GM19397 (cell line): ENCODE measurements at regions not wholly inside any gene's neighbourhood (a gene's known extent, or its start where the extent isn't known, plus 50 kb on each side); places are given as distances from the start of the nearest gene placed in this dataset.
"Not testable (repeated sequence)": the region's sequence is repeated elsewhere in the genome, so short reads cannot be mapped to it uniquely, and the experiment has no call there.

Source experiments
- ATAC-seq: cut with Tn5 transposase; IDR thresholded peaks from one replicate; pipeline ENCODE4 v1.9.1; 2021; ENCODE audit warnings: mild to moderate bottlenecking, moderate library complexity; ENCODE audit not compliant: unreplicated experiment

GRCh38 chr18:30469091-30469490, 573.5 kb downstream of the DSC3 start:
- no peak for ATAC-seq

GRCh38 chr18:30465096-30465495, 577.4 kb downstream of the DSC3 start:
- ATAC-seq = no peak

- ATAC-seq = no peak
These were observed 585.4 kb downstream of the DSC3 start for GRCh38 chr18:30457156-30457555.

GRCh38 chr18:30455741-30456140, 586.8 kb downstream of the DSC3 start:
- ATAC-seq = no peak

DNA sequence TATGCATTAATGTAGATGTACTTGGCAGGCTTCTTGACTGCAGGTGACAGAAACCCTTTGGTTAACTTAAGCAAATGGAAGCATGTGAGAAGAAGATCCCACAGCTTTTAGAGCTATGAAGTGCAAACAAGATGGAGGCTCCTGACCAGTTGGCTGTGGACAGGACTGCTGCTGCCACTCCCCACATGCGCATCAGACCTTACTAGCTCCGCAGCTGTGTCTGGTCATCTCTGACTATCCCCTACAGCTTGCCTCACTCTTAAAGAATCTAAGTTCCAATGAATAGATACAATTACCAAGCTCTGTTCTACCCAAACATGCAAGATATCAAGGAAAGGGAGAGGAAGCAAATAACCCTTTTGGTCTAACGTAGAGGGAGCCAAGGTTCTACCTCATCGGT, 587.6 kb downstream of the DSC3 start:
- ATAC-seq = no peak

GRCh38 chr18:30451981-30452380, 590.6 kb downstream of the DSC3 start:
- ATAC-seq = no peak

DNA sequence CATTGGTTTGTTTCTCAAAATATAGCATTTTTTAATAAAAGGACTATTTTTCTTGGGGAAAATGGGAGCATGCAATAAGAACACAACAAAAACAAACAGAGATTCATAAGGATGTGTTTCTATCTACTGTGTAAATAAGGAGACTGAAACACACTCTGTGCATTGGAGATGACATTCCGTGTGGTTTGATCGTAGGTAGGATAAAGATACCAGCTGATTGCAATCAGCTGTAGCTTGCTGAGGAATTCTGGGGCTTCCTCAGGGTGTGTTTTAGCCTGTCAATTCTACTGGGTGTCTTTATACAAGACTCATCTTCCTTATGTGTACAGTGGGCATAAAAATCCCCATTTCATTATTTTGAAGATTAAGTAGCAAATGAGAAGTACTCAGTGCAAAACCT, 591.6 kb downstream of the DSC3 start:
- no peak for ATAC-seq

DNA sequence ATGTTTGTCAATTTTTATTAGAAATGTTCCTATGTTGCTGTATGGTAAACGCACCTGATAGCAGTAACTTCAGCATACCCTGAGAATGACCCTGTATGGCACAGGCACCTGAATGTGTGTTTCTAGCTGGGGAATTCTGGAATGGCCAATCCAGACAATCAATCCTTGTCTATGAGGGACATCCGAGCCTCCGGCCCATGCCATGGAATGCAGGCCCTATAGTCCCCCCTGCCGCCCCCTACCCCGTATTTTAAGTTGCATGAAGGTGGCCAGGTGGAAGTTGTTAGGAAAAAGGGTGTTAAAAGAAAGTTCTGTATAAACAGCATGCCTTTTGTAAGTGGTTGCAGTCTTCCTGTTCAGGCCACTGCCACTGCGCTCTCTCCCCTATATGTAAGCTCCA, 595.9 kb downstream of the DSC3 start:
- no peak for ATAC-seq

DNA sequence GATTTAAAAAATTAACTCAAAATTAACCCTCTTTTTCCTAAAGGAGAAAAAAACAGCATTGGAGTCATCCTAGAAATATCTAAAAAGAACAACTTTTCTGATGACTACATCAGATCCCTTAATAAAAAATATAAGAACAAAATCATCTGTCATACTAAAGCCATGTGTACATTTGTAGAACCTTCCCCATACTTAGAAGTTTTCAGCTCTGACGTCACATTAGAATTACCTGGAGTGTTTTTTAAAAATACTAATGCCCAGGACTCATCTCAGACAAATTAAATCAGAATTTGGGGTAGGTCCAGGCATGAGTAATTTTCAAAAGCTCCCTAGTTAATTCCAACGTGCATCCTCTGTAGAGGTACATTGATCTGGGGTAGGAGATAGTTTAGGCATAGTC, 598.0 kb downstream of the DSC3 start:
- no peak for ATAC-seq

DNA sequence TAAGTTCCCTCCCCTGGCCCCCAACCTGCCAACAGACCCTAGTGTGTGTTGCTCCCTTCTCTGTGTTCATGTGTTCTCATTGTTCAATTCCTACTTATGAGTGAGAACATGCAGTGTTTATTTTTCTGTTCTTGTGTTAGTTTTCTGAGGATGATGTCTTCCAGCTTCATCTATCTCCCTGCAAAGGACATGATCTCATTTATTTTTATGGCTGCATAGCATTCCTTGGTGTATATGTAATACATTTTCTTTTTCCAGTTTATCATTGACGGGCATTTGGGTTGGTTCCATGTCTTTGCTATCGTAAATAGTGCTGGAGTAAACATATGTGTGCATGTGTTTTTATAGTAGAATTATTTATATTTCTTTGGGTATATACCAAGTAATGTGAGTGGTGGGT, 602.2 kb downstream of the DSC3 start:
- no peak for ATAC-seq

- no peak for ATAC-seq
These were observed 603.4 kb downstream of the DSC3 start for GRCh38 chr18:30439174-30439573.

DNA sequence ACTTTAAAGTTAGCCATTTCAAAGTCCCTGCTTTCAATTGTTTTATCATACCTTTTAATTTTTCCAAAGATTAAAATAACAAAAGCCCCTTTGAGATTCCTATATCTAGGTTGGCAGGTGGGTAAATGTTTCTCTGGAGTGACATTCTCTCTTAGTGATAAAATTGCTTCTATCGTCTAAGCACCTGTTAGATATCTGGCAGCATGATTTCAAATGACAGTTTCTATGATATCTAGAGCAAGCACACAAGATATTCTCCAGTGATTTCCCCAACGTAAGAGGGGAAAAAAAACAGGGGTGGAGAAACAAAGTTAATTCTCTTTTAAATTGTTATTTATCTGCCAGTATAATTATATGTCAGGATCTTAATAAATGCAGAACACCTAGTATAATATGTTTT, 610.2 kb downstream of the DSC3 start:
- ATAC-seq = no peak

GRCh38 chr18:30419399-30419798, 623.1 kb downstream of the DSC3 start:
- ATAC-seq = not testable (repeated sequence)

DNA sequence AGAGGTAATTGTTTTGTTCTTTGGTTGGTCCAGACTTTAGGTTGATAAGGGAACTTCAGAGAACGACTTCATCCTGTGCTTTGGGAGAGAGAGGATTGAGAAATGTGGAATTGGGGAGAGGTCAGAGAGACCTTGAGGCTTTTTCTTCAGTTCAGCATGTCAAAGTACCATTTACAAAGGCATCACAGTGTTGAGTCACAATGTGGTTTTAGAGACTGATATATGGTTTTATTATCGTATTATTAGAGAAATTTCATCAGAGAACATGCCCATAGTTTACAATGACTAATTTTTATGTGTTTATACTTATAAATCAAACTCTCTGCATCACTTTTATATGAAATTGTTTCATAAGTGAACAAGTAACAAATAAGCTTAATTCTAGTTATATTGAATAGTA, 626.6 kb downstream of the DSC3 start:
- no peak for ATAC-seq

DNA sequence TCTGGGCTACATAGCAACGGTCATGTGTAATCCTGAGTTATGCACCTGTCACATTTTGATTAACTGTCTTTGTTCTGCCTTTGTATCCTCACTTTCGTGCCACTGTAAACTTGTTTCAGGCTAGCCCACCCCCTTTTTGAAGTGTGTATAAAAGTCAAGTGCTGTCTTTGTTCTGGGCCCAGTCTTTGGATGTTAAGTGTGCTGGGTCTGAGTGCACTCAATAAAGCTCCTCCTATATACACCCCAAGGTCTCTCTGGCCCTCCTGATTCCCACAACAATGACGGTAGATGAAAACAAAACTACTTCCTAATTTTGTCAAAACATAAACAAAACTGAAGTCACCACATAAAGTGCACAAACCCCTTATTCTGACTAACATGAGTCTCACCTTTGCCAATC, 633.4 kb downstream of the DSC3 start:
- no peak for ATAC-seq

DNA sequence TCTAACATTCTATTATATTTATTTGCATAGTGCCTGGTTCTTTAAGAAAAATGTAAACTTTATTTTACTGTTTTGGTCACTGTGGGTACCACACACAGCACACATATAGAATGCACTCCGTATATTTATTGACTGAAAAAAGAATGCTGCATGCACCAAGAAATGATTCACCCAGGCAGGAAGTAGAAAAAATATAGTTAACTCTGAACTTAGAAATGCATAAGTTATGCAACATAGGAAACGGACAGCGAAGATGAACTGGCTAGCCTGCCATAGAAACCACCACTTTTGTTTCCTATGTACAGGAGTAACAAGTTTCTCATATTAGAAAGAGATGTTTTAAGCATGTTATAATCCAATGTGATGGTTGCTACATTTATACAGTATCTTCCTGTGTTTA, 635.8 kb downstream of the DSC3 start:
- ATAC-seq = no peak

GRCh38 chr18:30405038-30405437, 637.5 kb downstream of the DSC3 start:
- ATAC-seq = no peak

DNA sequence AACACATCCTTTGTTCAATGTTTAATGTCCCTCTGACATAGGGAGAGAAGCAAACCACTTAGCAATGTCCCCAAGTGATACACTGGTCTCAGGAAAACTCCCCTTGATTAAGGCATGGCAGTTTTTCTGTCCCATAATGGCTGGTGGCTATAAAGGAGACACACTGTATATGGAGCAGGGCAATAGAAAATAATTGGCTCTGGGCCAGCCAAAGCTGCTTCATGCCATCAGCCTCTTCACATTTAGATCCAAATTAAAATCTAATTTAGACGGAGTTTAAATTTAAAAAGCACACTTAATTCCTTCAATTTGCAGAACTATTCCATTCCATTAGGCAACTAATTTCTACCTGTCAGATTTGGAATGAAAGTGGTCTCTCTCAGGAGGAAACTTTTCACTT, 638.1 kb downstream of the DSC3 start:
- ATAC-seq = no peak

GRCh38 chr18:30403278-30403677, 639.3 kb downstream of the DSC3 start:
- no peak for ATAC-seq

- no peak for ATAC-seq
These were observed 655.1 kb downstream of the DSC3 start for GRCh38 chr18:30387401-30387800.

- no peak for ATAC-seq
These were observed 655.9 kb downstream of the DSC3 start for GRCh38 chr18:30386624-30387023.

DNA sequence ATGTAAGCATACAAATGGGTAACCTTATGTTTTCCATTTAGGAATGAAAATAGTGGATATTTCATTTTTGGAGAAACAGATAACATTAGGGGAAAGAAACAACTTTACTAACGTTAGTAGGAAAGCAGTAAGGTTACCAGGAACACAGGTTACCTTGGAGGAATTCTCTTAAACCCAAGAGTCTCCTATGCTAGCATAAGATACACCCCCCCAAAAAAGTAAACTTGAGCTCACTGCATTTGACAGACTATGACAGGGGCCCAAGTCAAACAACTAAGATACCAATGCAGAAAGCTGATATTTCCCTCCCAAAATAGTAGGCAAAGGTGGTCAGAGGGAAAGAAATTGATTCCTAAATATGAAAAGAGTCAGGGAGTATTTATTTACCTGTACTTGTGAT, 656.9 kb downstream of the DSC3 start:
- ATAC-seq = no peak

DNA sequence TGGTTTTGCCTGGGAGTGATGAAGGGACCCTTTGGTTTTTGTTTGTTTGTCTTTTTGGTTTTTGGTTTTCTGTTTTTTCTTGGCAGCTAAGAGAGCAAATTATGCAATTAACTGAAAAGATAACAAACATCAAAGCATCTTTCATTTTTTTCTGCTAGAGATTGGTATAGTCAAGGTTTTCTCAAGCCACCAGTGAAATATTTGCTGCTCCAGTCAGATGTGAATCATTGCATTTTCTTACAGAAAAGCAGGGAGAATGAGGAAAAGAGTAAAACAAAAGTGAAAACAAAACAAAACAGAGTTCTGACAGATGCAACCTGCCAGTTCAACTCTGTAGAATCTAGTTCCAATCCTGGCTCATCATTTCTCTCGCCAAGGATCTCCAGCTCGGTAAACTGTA, 660.7 kb downstream of the DSC3 start:
- ATAC-seq = no peak

GRCh38 chr18:30378097-30378496, 664.4 kb downstream of the DSC3 start:
- no peak for ATAC-seq
